ENCODE measurements at regions not wholly inside any gene's neighbourhood (a gene's known extent, or its start where the extent isn't known, plus 50 kb on each side); places are given as distances from the start of the nearest gene placed in this dataset.

DNA sequence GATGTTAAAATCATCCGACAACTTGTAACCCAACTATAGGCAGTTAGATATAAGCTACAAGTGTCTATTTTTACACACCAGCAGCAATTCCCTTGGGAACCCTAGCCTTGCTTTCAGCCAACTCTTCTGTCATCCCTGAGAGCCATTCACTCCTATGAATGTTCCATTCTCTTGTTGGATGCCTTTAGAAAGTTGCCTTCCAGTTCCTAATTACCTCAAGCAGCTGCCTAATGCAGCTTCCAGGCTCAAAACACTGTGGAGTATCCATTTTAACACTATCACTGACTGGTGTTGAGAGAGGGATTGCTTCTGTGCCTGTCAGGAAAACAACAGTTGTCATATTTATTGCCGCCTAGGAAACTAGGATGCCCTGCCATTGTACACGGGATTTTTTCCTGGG lies 402.0 kb upstream of the ACVR2A start:
- Histone ChIP-seq H3K27me3 (ENCODE audit: control insufficient read depth in 1 of 2, insufficient read depth in 1 of 2, low read length in 2 of 2) (peaks cover 0 to 2% of the 10 kb centered on the region in 2 experiments), H3K9me3 (ENCODE audit: control insufficient read depth, low read length) (no peaks in the 10 kb centered on the region), H3K4me1 (ENCODE audit: control insufficient read depth, insufficient read depth, low read depth, low read length) (no peaks in the 10 kb centered on the region), H2BK12ac (ENCODE audit: low read length in 2 of 2) (no peak overlapping the region), H3K4me2 (ENCODE audit: low read length, poor library complexity, severe bottlenecking) (no peak overlapping the region), H2BK15ac (ENCODE audit: low read depth, poor library complexity, severe bottlenecking) (no peak overlapping the region), H3K4ac (ENCODE audit: low read depth in 1 of 2, low read length in 2 of 2) (no peak overlapping the region), H4K8ac (ENCODE audit: low read length) (no peak overlapping the region), H2BK5ac (ENCODE audit: low read depth, low read length, poor library complexity, severe bottlenecking) (no peak overlapping the region), H3K79me1 (replicated peaks; ENCODE audit: low read length, poor library complexity, severe bottlenecking) (no peaks in the 10 kb centered on the region), H3K23ac (ENCODE audit: low read length in 2 of 2) (no peak overlapping the region), H2AK5ac (ENCODE audit: low read length, severe bottlenecking) (no peak overlapping the region), H3K9ac (ENCODE audit: low read length) (no peak overlapping the region), H3K14ac (ENCODE audit: low read length in 2 of 2) (no peak overlapping the region), H3K4me3 (ENCODE audit: insufficient read depth in 1 of 2, low read depth in 1 of 2, low read length in 2 of 2) (no peak overlapping the region), H3K18ac (ENCODE audit: low read depth in 1 of 2, low read length in 2 of 2) (no peak overlapping the region), H2BK120ac (ENCODE audit: low read depth, low read length) (no peak overlapping the region), H4K91ac (ENCODE audit: low read length) (no peak overlapping the region), H2AFZ (ENCODE audit: low read depth, low read length) (no peak overlapping the region), H3K36me3 (ENCODE audit: control insufficient read depth in 1 of 2, insufficient read depth in 2 of 2, low read depth in 1 of 2, low read length in 2 of 2) (no peaks in the 10 kb centered on the region), H3K27ac (ENCODE audit: low read length, poor library complexity, severe bottlenecking) (no peak overlapping the region)
- WGBS: 80% methylated on average over 3 of the region's 3 CpGs
- DNase-seq: no peak

DNA sequence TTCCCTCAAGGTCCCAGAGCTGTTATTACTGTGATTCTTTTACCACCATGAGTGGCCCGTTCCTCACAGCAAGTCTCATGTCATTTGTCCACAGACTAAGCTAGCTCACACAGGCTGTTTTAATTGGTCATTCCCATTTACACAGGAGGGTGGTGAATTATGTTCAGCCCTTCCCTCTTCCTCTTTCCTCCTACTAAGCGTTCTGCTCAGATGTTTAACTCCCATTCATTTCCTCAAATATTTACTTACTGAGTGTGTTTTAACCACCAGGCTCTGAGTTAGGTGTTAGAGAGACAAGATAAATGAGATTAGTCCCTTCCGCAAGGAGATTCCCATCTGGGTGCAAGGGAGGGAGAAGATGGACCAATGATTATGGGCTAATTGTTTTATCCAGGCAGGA lies 403.6 kb upstream of the ACVR2A start:
- H3K18ac ChIP-seq (ENCODE audit: low read depth in 1 of 2, low read length in 2 of 2): no peak overlapping the region
- no peak overlapping the region for H2BK120ac ChIP-seq (ENCODE audit: low read depth, low read length)
- H3K27me3 ChIP-seq (ENCODE audit: control insufficient read depth in 1 of 2, insufficient read depth in 1 of 2, low read length in 2 of 2): peaks cover 0 to 2% of the 10 kb centered on the region in 2 experiments
- no peak overlapping the region for H3K4me3 ChIP-seq (ENCODE audit: insufficient read depth in 1 of 2, low read depth in 1 of 2, low read length in 2 of 2)
- H2BK12ac ChIP-seq (ENCODE audit: low read length in 2 of 2): no peak overlapping the region
- H2AFZ ChIP-seq (ENCODE audit: low read depth, low read length): no peak overlapping the region
- no peak overlapping the region for H3K4me2 ChIP-seq (ENCODE audit: low read length, poor library complexity, severe bottlenecking)
- H3K4me1 ChIP-seq (ENCODE audit: control insufficient read depth, insufficient read depth, low read depth, low read length): no peaks in the 10 kb centered on the region
- H2BK15ac ChIP-seq (ENCODE audit: low read depth, poor library complexity, severe bottlenecking): no peak overlapping the region
- no peak overlapping the region for H2AK5ac ChIP-seq (ENCODE audit: low read length, severe bottlenecking)
- H3K14ac ChIP-seq (ENCODE audit: low read length in 2 of 2): no peak overlapping the region
- no peak overlapping the region for H3K23ac ChIP-seq (ENCODE audit: low read length in 2 of 2)
- H3K79me1 ChIP-seq (replicated peaks; ENCODE audit: low read length, poor library complexity, severe bottlenecking): no peaks in the 10 kb centered on the region
- no peaks in the 10 kb centered on the region for H3K36me3 ChIP-seq (ENCODE audit: control insufficient read depth in 1 of 2, insufficient read depth in 2 of 2, low read depth in 1 of 2, low read length in 2 of 2)
- no peak for DNase-seq
- no peak overlapping the region for H3K27ac ChIP-seq (ENCODE audit: low read length, poor library complexity, severe bottlenecking)
- no peak overlapping the region for H4K8ac ChIP-seq (ENCODE audit: low read length)
- no peaks in the 10 kb centered on the region for H3K9me3 ChIP-seq (ENCODE audit: control insufficient read depth, low read length)
- H2BK5ac ChIP-seq (ENCODE audit: low read depth, low read length, poor library complexity, severe bottlenecking): no peak overlapping the region
- no peak overlapping the region for H4K91ac ChIP-seq (ENCODE audit: low read length)
- H3K4ac ChIP-seq (ENCODE audit: low read depth in 1 of 2, low read length in 2 of 2): no peak overlapping the region
- no peak overlapping the region for H3K9ac ChIP-seq (ENCODE audit: low read length)
- WGBS: 82% methylated on average over 2 of the region's 3 CpGs

DNA sequence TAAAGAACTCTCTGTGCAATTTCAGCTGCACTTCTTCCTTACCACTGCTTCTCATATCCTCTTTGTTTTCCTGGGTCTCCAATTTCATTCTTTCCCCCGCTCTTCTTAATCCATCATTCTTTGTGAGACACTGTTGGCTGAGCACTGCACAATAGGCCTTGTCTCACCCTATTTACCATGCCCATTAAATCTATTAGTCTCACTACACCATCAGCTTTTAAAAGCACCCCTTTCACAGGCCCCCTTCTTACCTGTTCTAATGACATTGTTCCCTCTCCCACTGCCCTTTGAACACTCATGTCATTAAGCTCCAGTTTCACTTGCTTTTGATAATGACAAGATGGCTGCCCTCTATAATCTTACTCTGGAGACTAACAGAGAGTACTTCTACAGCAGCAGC lies 404.1 kb upstream of the ACVR2A start:
- H2AK5ac ChIP-seq (ENCODE audit: low read length, severe bottlenecking): no peak overlapping the region
- no peak overlapping the region for H2BK5ac ChIP-seq (ENCODE audit: low read depth, low read length, poor library complexity, severe bottlenecking)
- H3K4me3 ChIP-seq (ENCODE audit: insufficient read depth in 1 of 2, low read depth in 1 of 2, low read length in 2 of 2): no peak overlapping the region
- no peaks in the 10 kb centered on the region for H3K36me3 ChIP-seq (ENCODE audit: control insufficient read depth in 1 of 2, insufficient read depth in 2 of 2, low read depth in 1 of 2, low read length in 2 of 2)
- H3K4ac ChIP-seq (ENCODE audit: low read depth in 1 of 2, low read length in 2 of 2): no peak overlapping the region
- no peaks in the 10 kb centered on the region for H3K79me1 ChIP-seq (replicated peaks; ENCODE audit: low read length, poor library complexity, severe bottlenecking)
- DNase-seq: no peak
- no peak overlapping the region for H2BK120ac ChIP-seq (ENCODE audit: low read depth, low read length)
- H3K27ac ChIP-seq (ENCODE audit: low read length, poor library complexity, severe bottlenecking): no peak overlapping the region
- no peaks in the 10 kb centered on the region for H3K9me3 ChIP-seq (ENCODE audit: control insufficient read depth, low read length)
- H3K23ac ChIP-seq (ENCODE audit: low read length in 2 of 2): no peak overlapping the region
- H3K27me3 ChIP-seq (ENCODE audit: control insufficient read depth in 1 of 2, insufficient read depth in 1 of 2, low read length in 2 of 2): peaks cover 0 to 2% of the 10 kb centered on the region in 2 experiments
- 84% methylated on average over 1 of the region's 1 CpG for whole genome bisulfite sequencing
- H2AFZ ChIP-seq (ENCODE audit: low read depth, low read length): no peak overlapping the region
- no peak overlapping the region for H3K14ac ChIP-seq (ENCODE audit: low read length in 2 of 2)
- H3K9ac ChIP-seq (ENCODE audit: low read length): no peak overlapping the region
- no peak overlapping the region for H3K4me2 ChIP-seq (ENCODE audit: low read length, poor library complexity, severe bottlenecking)
- no peak overlapping the region for H3K18ac ChIP-seq (ENCODE audit: low read depth in 1 of 2, low read length in 2 of 2)
- H2BK12ac ChIP-seq (ENCODE audit: low read length in 2 of 2): no peak overlapping the region
- no peaks in the 10 kb centered on the region for H3K4me1 ChIP-seq (ENCODE audit: control insufficient read depth, insufficient read depth, low read depth, low read length)
- H2BK15ac ChIP-seq (ENCODE audit: low read depth, poor library complexity, severe bottlenecking): no peak overlapping the region
- no peak overlapping the region for H4K8ac ChIP-seq (ENCODE audit: low read length)
- H4K91ac ChIP-seq (ENCODE audit: low read length): no peak overlapping the region

GRCh38 chr2:147439986-147440385 lies 404.8 kb upstream of the ACVR2A start:
- H2BK5ac ChIP-seq (ENCODE audit: low read depth, low read length, poor library complexity, severe bottlenecking): no peak overlapping the region
- no peak overlapping the region for H2AK5ac ChIP-seq (ENCODE audit: low read length, severe bottlenecking)
- H4K8ac ChIP-seq (ENCODE audit: low read length): no peak overlapping the region
- H3K4me3 ChIP-seq (ENCODE audit: insufficient read depth in 1 of 2, low read depth in 1 of 2, low read length in 2 of 2): no peak overlapping the region
- no peaks in the 10 kb centered on the region for H3K9me3 ChIP-seq (ENCODE audit: control insufficient read depth, low read length)
- no peak overlapping the region for H4K91ac ChIP-seq (ENCODE audit: low read length)
- no peaks in the 10 kb centered on the region for H3K4me1 ChIP-seq (ENCODE audit: control insufficient read depth, insufficient read depth, low read depth, low read length)
- no peak overlapping the region for H3K27ac ChIP-seq (ENCODE audit: low read length, poor library complexity, severe bottlenecking)
- H2BK120ac ChIP-seq (ENCODE audit: low read depth, low read length): no peak overlapping the region
- H3K4me2 ChIP-seq (ENCODE audit: low read length, poor library complexity, severe bottlenecking): no peak overlapping the region
- no peak overlapping the region for H2AFZ ChIP-seq (ENCODE audit: low read depth, low read length)
- H3K14ac ChIP-seq (ENCODE audit: low read length in 2 of 2): no peak overlapping the region
- H3K9ac ChIP-seq (ENCODE audit: low read length): no peak overlapping the region
- H3K79me1 ChIP-seq (replicated peaks; ENCODE audit: low read length, poor library complexity, severe bottlenecking): no peaks in the 10 kb centered on the region
- no peak overlapping the region for H3K4ac ChIP-seq (ENCODE audit: low read depth in 1 of 2, low read length in 2 of 2)
- peaks cover 0 to 2% of the 10 kb centered on the region in 2 experiments for H3K27me3 ChIP-seq (ENCODE audit: control insufficient read depth in 1 of 2, insufficient read depth in 1 of 2, low read length in 2 of 2)
- H3K18ac ChIP-seq (ENCODE audit: low read depth in 1 of 2, low read length in 2 of 2): no peak overlapping the region
- no peaks in the 10 kb centered on the region for H3K36me3 ChIP-seq (ENCODE audit: control insufficient read depth in 1 of 2, insufficient read depth in 2 of 2, low read depth in 1 of 2, low read length in 2 of 2)
- H2BK12ac ChIP-seq (ENCODE audit: low read length in 2 of 2): no peak overlapping the region
- H2BK15ac ChIP-seq (ENCODE audit: low read depth, poor library complexity, severe bottlenecking): no peak overlapping the region
- no peak for DNase-seq
- H3K23ac ChIP-seq (ENCODE audit: low read length in 2 of 2): no peak overlapping the region
